GM19099 (cell line): ENCODE measurements at regions not wholly inside any gene's neighbourhood (a gene's known extent, or its start where the extent isn't known, plus 50 kb on each side); places are given as distances from the start of the nearest gene placed in this dataset.

ENCODE experiments used
- POLR2A ChIP-seq: IDR thresholded peaks from 3 replicates; pipeline ENCODE4 v1.6.1; 2011; ENCODE audit warnings: low read depth; ENCODE audit not compliant: insufficient read length; ENCODE audit errors: extremely low read depth

DNA sequence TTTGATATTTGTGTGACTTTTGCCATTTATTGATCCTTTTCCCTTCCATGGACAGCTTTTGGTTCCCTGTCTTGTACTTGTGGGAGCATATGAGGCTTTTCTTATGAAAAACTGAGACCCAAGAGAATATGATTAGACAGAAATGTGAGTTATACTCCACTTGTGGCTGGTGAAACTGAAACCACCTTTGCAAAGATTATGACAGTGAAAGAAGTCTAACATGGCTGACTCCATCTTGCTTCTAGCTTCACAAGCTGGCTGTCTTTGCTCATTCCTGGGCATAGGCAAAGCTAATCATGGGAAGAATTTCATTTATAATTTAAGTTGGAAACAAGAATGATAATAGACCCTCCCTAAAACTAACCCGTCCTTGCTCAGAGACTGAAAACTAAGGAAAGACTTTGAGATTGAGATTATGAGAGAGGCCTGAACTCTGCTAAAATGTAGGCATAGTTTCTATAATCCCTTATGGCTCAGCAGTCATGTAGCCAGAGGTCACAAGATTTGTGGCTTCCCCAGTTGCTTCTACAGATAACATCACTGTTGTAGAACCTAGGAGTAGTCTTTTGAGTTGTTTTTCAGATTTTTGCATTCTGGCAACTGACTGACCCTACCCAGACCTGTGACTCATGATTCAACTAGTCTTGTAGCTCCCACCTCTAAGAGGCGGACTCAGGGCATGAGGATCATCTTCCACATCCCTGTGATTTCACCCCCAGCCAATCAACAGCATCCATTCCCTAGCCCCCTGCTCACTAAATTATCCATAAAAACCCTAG is 50.9 kb upstream of the CD2AP start:
- TF ChIP-seq POLR2A = no peak

DNA sequence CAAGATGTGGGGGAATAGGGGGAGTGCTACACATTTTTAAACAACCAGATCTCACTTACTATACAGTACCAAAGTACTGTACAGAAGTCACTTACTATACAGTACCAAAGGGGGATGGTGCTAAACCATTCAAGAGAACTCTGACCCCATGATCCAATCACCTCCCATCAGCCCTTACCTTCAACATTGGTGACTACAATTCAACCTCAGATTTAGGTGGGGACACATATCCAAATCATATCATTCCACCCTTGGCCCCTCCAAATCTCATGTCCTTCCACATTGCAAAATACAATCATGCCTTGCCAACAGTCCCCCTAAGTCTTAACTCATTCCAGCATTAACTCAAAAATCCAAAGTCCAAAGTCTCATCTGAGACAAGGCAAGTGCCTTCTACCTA is 49.9 kb upstream of the CD2AP start:
- TF ChIP-seq POLR2A = no peak
